LNCaP clone FGC (cell line): ENCODE measurements at regions not wholly inside any gene's neighbourhood (a gene's known extent, or its start where the extent isn't known, plus 50 kb on each side); places are given as distances from the start of the nearest gene placed in this dataset.

Experiments used
- DNase-seq: peaks from one replicate; pipeline ENCODE4 v3.0.0-alpha.2; 2011; ENCODE audit warnings: low read depth
- H3K4me3 ChIP-seq: 2 replicates; pipeline ENCODE4 v1.5.1; 2011; ENCODE audit warnings: mild to moderate bottlenecking, low read depth, low read length, control low read depth
- TF ChIP-seq, protein P1 (sequence below): IDR thresholded peaks from 2 replicates; pipeline ENCODE4 v1.5.1; 2012; ENCODE audit warnings: mild to moderate bottlenecking; ENCODE audit not compliant: control insufficient read depth, insufficient read depth; ENCODE audit errors: extremely low read depth

DNA sequence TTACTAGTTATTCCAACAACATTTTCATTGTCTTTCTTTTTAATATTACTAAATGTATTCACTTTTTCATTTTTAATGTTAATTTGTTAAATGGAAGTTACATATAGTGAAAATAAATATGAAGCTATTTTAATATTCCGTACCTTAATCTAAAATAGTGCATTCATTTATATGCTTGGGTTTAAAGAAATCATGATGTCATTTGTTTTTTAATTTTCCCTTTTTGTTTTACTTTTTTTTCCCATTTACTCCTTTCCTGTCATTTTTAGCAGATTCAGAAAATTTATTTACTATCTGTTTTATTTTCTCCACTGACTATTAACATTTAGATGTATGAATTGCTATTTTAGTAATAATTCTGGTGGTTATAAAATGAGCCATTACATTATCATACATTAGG lies 183.0 kb upstream of the CDH9 start:
- TF ChIP-seq, protein P1, sequence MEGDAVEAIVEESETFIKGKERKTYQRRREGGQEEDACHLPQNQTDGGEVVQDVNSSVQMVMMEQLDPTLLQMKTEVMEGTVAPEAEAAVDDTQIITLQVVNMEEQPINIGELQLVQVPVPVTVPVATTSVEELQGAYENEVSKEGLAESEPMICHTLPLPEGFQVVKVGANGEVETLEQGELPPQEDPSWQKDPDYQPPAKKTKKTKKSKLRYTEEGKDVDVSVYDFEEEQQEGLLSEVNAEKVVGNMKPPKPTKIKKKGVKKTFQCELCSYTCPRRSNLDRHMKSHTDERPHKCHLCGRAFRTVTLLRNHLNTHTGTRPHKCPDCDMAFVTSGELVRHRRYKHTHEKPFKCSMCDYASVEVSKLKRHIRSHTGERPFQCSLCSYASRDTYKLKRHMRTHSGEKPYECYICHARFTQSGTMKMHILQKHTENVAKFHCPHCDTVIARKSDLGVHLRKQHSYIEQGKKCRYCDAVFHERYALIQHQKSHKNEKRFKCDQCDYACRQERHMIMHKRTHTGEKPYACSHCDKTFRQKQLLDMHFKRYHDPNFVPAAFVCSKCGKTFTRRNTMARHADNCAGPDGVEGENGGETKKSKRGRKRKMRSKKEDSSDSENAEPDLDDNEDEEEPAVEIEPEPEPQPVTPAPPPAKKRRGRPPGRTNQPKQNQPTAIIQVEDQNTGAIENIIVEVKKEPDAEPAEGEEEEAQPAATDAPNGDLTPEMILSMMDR, result no peak
- no peak for DNase-seq
- H3K4me3 ChIP-seq, result no peak overlapping the region

DNA sequence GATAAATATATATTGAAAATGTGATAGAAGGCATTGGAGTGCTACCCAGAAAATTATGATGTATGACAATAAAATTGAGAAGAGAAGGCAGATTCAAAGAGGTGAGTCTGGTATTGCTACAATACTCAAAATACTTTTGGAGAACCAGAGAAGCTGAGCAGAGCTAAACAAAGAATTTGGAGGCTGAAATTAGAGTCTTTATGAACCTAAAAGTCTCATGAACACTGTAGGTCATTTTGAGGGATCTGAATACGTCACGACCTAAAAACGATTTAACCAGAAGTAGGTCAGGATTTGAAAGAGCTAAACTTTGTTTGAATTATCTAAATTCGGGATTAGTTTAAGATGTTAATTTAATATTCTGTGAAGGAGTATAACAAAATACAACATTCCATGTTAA lies 182.4 kb upstream of the CDH9 start:
- no peak for DNase-seq
- TF ChIP-seq, protein P1, result no peak
- no peak overlapping the region for H3K4me3 ChIP-seq

DNA sequence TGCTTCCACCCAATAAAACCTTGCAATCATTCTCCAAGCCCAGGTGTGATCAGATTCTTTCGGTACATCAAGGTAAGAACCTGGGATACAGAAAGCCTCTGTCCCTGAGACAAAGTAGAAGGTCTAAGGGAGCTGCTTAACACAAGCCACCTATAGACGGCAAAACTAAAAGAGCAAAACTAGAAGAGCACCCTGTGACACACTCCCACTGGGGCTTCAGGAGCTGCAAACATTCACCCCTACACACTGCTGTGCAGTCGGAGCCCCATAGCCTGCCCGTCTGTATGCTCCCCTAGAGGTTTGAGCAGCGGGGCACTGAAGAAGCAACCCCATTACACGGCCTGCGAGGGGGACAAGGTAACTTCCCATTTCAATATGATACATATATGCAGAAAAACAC lies 179.6 kb upstream of the CDH9 start:
- TF ChIP-seq, protein P1, result no peak

DNA sequence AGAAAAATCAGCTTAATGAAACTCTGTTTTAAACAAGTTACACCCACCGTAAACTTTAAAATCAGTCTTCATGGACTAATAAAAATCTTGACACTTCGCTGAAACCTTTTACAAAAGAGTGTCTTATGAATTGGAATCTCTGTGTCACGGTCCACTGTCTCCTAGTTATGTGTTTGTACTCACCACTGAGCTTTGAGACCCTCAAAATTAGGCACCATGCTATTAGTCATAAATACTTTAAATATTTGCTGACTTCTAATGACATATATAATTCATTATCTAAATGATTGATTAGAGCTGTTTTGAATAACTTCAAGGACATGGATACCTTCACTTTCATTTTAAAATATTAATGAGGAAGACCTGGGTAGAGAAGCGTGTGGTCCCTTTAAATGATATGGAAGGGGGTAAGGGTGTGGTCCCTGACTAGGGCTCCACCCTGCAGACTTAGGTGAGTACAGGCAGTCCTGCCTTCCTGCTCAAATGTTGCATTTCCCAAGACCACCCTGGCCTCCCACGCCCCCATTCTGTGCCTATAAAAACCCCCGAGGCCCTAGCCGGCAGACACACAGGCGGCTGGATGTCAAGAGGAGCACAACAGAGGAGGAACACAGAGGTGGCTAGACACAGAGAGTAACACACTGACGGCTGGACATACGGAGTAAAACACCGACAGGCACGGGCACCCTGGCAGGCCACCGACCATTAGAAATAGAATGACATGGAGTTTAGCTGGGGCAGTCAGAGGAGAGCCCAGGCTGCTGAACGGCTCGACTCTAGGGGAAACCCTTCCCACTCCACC lies 179.0 kb upstream of the CDH9 start:
- TF ChIP-seq, protein P1, result no peak
- no peak overlapping the region for H3K4me3 ChIP-seq
- DNase-seq, result no peak

More for the DNA sequence above, 179.6 kb upstream of the CDH9 start:
- H3K4me3 ChIP-seq, result no peak overlapping the region
- DNase-seq, result no peak

DNA sequence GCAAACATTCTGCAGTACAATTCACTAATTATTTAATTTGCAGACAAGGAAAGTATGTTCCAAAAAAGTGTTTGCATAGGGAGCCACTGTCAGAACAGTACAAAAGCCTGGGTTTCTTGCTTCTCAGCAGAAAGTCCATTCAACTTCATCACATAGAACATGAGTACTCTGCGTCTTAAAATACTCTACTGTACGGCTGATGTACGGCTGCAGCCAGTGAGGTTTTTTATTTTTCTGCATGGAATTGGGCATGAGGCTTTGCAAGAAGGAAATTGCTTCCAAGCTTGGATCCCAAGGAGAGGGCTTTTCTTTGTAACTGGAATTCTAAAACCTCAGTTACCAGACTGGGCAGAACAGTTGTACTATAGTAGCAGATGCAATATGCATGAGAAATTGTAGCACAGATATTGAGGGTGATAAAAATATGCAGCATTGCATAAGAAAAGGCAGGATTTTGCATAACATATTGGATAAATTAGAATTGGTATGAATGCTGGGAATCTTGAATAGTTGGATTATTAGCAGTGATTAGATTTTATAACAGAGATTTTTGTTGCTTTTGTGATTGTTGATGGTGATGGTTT lies 178.1 kb upstream of the CDH9 start:
- DNase-seq, result no peak
- no peak overlapping the region for H3K4me3 ChIP-seq
- TF ChIP-seq, protein P1, result no peak

DNA sequence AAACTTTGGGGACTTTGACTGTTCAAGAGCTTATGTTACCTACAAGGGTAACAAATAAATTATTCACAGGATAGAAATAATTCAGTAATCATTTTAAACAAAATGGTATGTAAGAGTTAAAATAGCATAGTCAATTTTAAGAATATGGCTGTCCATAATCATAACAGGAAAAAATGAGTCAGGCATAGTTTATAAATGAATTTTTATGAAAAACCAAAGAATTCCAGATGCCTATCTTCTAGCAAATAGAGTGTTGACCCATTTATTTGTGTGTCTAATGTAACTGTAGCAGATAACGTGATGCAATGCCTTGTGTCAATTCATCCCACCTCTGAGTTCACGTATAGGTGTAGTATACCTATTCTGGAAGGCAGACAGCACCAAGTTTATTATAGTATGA lies 169.7 kb upstream of the CDH9 start:
- TF ChIP-seq, protein P1, result no peak
- H3K4me3 ChIP-seq, result no peak overlapping the region
- DNase-seq, result no peak
